ENCODE measurements at regions not wholly inside any gene's neighbourhood (a gene's known extent, or its start where the extent isn't known, plus 50 kb on each side); places are given as distances from the start of the nearest gene placed in this dataset.

GRCh38 chrX:150058728-150059127 lies 120.4 kb upstream of the EOLA2 start:
- TF ChIP-seq, protein P1, sequence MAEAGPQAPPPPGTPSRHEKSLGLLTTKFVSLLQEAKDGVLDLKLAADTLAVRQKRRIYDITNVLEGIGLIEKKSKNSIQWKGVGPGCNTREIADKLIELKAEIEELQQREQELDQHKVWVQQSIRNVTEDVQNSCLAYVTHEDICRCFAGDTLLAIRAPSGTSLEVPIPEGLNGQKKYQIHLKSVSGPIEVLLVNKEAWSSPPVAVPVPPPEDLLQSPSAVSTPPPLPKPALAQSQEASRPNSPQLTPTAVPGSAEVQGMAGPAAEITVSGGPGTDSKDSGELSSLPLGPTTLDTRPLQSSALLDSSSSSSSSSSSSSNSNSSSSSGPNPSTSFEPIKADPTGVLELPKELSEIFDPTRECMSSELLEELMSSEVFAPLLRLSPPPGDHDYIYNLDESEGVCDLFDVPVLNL (IDR thresholded peaks at IDR 0.05; ENCODE audit: low read depth, low read length): no peak
- no peak for TF ChIP-seq EZH2 (IDR thresholded peaks at IDR 0.05; ENCODE audit: borderline replicate concordance, control insufficient read depth, low read depth, low read length)
- TF ChIP-seq CTCF (IDR thresholded peaks at IDR 0.05 in 2 of 3, conservative IDR thresholded peaks at IDR 0.05 in 1 of 3; ENCODE audit: control insufficient read depth in 2 of 3, extremely low read depth in 1 of 3, insufficient read depth in 1 of 3, low read depth in 3 of 3, low read length in 3 of 3): no peak
- TF ChIP-seq FOXK2 (IDR thresholded peaks at IDR 0.05): no peak
- TF ChIP-seq, protein P2, sequence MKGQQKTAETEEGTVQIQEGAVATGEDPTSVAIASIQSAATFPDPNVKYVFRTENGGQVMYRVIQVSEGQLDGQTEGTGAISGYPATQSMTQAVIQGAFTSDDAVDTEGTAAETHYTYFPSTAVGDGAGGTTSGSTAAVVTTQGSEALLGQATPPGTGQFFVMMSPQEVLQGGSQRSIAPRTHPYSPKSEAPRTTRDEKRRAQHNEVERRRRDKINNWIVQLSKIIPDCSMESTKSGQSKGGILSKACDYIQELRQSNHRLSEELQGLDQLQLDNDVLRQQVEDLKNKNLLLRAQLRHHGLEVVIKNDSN (IDR thresholded peaks at IDR 0.05; ENCODE audit: borderline replicate concordance, extremely low read length, insufficient read depth, low read depth, low read length): no peak
- no peak for TF ChIP-seq RAD21 (IDR thresholded peaks at IDR 0.05; ENCODE audit: insufficient read depth, low read depth, low read length)
- no peak for TF ChIP-seq CREB1 (IDR thresholded peaks at IDR 0.05; ENCODE audit: low read depth)
- TF ChIP-seq, protein P3, sequence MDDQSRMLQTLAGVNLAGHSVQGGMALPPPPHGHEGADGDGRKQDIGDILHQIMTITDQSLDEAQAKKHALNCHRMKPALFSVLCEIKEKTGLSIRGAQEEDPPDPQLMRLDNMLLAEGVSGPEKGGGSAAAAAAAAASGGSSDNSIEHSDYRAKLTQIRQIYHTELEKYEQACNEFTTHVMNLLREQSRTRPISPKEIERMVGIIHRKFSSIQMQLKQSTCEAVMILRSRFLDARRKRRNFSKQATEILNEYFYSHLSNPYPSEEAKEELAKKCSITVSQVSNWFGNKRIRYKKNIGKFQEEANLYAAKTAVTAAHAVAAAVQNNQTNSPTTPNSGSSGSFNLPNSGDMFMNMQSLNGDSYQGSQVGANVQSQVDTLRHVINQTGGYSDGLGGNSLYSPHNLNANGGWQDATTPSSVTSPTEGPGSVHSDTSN (IDR thresholded peaks at IDR 0.05; ENCODE audit: insufficient replicate concordance, low read depth, low read length): no peak
- no peak for TF ChIP-seq POLR2AphosphoS5 (IDR thresholded peaks at IDR 0.05; ENCODE audit: low read length)
- no peak for TF ChIP-seq NR2F1 (conservative IDR thresholded peaks at IDR 0.05)
- no peak for TF ChIP-seq BRCA1 (IDR thresholded peaks at IDR 0.05; ENCODE audit: low read depth, low read length)
- TF ChIP-seq ZBED1 (IDR thresholded peaks at IDR 0.05; ENCODE audit: borderline replicate concordance): no peak
- TF ChIP-seq SP1 (IDR thresholded peaks at IDR 0.05; ENCODE audit: low read depth, low read length): no peak
